ENCODE measurements at regions not wholly inside any gene's neighbourhood (a gene's known extent, or its start where the extent isn't known, plus 50 kb on each side); places are given as distances from the start of the nearest gene placed in this dataset.

- TF ChIP-seq CTCF (IDR thresholded peaks at IDR 0.05; ENCODE audit: low read depth, low read length, poor library complexity, severe bottlenecking) (no peak), EZH2phosphoT487 (IDR thresholded peaks at IDR 0.05; ENCODE audit: borderline replicate concordance, low read length) (no peak)
Observed at GRCh38 chr5:175328176-175328575, 115.8 kb downstream of the DRD1 start.

Data from DOHH2 (cell line).